ENCODE measurements at regions not wholly inside any gene's neighbourhood (a gene's known extent, or its start where the extent isn't known, plus 50 kb on each side); places are given as distances from the start of the nearest gene placed in this dataset.

DNA sequence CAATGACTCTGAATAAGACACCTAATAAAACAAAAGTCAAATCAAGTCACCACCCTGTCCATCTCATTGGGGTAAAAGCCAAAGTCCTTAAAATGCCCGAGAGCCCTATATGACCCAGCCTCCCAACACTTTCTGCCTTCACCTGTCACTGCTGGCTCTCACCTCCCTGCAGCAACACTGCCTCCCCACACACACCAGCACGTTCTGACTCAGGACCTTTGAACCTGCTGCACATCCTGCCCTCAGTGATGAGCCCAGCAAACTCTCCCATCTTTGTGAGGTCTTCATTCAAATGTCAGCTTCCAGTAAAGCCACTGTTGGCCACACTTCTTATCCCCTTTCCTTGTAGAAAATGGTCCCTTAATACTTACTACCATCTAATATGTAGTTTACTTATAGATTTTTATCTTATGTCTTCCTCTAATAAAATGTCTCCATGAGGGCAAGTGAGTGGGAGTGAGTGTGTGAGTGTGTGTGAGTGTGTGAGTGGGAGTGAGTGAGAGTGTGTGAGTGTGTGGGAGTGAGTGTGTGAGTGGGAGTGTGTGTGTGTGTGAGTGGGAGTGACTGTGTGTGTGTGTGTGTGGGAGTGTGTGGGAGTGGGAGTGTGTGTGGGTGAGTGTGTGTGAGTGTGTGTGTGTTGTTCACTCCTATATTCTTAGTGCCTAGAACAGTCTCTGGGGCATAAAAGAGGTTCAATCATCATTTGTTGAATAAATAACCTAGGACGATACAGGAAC lies 504.7 kb downstream of the EIPR1 start:
- Histone ChIP-seq H3K27me3 (ENCODE audit: control insufficient read depth, insufficient read depth, low read length) (no peaks in the 10 kb centered on the region), H3K36me3 (ENCODE audit: control insufficient read depth, insufficient read depth, low read length) (no peaks in the 10 kb centered on the region), H3K4me3 (ENCODE audit: low read depth, low read length) (no peak overlapping the region)
- TF ChIP-seq, protein P1, sequence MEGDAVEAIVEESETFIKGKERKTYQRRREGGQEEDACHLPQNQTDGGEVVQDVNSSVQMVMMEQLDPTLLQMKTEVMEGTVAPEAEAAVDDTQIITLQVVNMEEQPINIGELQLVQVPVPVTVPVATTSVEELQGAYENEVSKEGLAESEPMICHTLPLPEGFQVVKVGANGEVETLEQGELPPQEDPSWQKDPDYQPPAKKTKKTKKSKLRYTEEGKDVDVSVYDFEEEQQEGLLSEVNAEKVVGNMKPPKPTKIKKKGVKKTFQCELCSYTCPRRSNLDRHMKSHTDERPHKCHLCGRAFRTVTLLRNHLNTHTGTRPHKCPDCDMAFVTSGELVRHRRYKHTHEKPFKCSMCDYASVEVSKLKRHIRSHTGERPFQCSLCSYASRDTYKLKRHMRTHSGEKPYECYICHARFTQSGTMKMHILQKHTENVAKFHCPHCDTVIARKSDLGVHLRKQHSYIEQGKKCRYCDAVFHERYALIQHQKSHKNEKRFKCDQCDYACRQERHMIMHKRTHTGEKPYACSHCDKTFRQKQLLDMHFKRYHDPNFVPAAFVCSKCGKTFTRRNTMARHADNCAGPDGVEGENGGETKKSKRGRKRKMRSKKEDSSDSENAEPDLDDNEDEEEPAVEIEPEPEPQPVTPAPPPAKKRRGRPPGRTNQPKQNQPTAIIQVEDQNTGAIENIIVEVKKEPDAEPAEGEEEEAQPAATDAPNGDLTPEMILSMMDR (IDR thresholded peaks at IDR 0.05; ENCODE audit: insufficient read depth, low read length, poor library complexity, severe bottlenecking): no peak
- DNase-seq (ENCODE audit: low read depth): no peak

DNA sequence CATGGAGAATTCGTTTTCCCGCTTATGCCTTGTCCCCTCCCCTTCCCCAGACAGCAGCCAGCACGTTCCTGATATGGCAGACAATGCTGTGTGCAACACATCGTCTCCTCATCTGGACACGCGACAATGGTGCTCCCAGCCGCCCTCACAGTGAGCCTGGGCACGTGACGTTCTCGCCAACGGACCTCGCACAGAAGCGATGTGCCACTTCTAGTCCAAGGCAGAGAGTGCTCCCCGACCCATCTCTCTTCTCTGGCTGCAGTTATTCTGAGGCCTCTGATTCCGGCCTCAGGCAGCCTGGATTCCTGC lies 505.4 kb downstream of the EIPR1 start:
- no peak for DNase-seq (ENCODE audit: low read depth)
- TF ChIP-seq, protein P1 (IDR thresholded peaks at IDR 0.05; ENCODE audit: insufficient read depth, low read length, poor library complexity, severe bottlenecking): no peak
- H3K36me3 ChIP-seq (ENCODE audit: control insufficient read depth, insufficient read depth, low read length): no peaks in the 10 kb centered on the region
- no peak overlapping the region for H3K4me3 ChIP-seq (ENCODE audit: low read depth, low read length)
- no peaks in the 10 kb centered on the region for H3K27me3 ChIP-seq (ENCODE audit: control insufficient read depth, insufficient read depth, low read length)

DNA sequence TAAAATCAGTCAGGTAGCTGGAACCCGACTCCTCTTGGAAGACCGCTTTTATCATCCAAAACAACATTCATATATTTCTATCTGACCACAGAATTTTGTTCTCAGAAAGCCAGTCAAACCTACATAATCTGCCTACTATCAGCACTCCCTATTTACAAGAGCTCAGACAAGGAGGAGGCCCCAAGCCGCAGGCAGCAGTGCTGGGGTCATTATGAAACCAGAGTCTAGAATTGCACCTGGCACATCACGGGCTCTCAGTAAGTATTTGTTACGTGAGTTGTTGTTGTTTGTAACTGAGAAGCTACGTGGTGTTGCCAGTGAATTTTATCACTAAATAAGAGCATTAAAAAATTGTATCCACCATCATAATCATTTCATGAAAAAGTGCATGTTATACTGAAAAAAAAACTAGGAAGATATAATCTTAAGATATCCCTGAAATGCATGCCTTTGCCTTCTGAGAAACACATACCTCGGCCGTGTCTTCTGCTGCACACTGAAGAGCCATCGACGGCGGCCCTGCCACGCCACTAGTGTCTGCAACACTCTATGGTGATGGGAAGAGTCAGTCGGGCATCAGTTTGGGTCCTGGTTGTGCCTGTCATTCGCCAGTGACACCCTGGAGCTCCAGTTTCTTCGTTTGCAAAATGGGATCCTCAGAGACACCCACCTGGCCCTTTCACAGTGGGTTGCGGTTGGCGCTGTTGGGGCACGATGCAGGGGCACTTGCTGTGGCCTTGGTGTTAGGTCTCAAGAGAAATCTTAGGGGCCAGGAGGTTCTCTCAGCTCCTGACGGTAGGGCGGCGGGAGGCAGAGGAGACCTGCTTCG lies 505.9 kb downstream of the EIPR1 start:
- no peaks in the 10 kb centered on the region for H3K27me3 ChIP-seq (ENCODE audit: control insufficient read depth, insufficient read depth, low read length)
- TF ChIP-seq, protein P1 (IDR thresholded peaks at IDR 0.05; ENCODE audit: insufficient read depth, low read length, poor library complexity, severe bottlenecking): no peak
- DNase-seq (ENCODE audit: low read depth): no peak
- H3K4me3 ChIP-seq (ENCODE audit: low read depth, low read length): no peak overlapping the region
- H3K36me3 ChIP-seq (ENCODE audit: control insufficient read depth, insufficient read depth, low read length): no peaks in the 10 kb centered on the region

DNA sequence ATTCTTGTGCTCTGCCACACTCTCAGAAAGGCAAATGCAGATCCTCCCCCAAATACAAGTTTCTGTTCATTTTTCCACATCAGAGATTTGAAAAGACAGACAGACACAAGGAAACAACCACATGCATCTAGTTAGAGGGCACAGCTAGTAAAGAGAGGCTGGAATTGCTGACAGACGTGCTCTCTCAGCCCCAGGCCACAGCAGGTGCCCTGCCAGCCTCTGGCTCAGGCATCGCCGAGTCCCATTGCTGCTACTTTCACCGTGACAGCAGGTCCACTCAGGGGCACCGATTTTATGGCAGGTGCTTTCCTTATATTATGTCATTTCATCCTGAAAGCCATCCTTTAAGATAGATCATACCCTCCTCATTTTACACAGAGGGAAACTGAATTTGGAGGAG lies 507.5 kb downstream of the EIPR1 start:
- Histone ChIP-seq H3K27me3 (ENCODE audit: control insufficient read depth, insufficient read depth, low read length) (no peaks in the 10 kb centered on the region), H3K4me3 (ENCODE audit: low read depth, low read length) (no peak overlapping the region), H3K36me3 (ENCODE audit: control insufficient read depth, insufficient read depth, low read length) (no peaks in the 10 kb centered on the region)
- TF ChIP-seq, protein P1 (IDR thresholded peaks at IDR 0.05; ENCODE audit: insufficient read depth, low read length, poor library complexity, severe bottlenecking): no peak
- no peak for DNase-seq (ENCODE audit: low read depth)

DNA sequence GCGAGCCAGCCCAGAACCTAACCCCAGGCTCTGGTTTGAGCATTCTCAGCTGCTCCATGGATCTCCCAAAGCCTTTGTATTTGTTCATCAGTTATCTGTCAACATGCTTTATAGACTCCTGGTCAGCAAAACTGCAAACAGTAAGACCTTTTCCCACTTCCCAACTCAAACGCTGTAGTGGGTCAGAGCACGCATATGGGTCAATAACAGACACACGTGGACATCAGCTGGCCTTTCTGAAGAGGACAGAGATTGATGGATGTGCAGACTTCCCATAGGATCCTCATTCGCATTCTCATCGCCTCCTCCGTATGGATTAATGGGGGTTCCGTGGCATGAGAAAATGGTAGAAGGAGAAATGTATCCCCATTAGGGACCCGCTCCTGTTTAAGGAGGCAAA lies 508.1 kb downstream of the EIPR1 start:
- no peaks in the 10 kb centered on the region for H3K36me3 ChIP-seq (ENCODE audit: control insufficient read depth, insufficient read depth, low read length)
- H3K4me3 ChIP-seq (ENCODE audit: low read depth, low read length): no peak overlapping the region
- TF ChIP-seq, protein P1 (IDR thresholded peaks at IDR 0.05; ENCODE audit: insufficient read depth, low read length, poor library complexity, severe bottlenecking): no peak
- no peaks in the 10 kb centered on the region for H3K27me3 ChIP-seq (ENCODE audit: control insufficient read depth, insufficient read depth, low read length)
- DNase-seq (ENCODE audit: low read depth): no peak

Measured in kidney epithelial cell (primary cell).